ENCODE measurements at regions not wholly inside any gene's neighbourhood (a gene's known extent, or its start where the extent isn't known, plus 50 kb on each side); places are given as distances from the start of the nearest gene placed in this dataset.

GRCh38 chr10:125534515-125534914, 148.4 kb downstream of the TEX36 start:
- CTCF ChIA-PET = no interaction called here
- Mint-ChIP-seq H3K9me3 (no peaks in the 10 kb centered on the region), H3K4me3 (no peak overlapping the region), H3K27me3 (peaks cover 3% of the 10 kb centered on the region), H3K36me3 (ENCODE audit: low read depth) (no peaks in the 10 kb centered on the region), H3K27ac (no peak overlapping the region), H3K4me1 (no peaks in the 10 kb centered on the region)
- intact Hi-C loops (cut with micrococcal nuclease) = no loop called here
- POLR2A ChIA-PET = no interaction called here
- no peak for TF ChIP-seq CTCF (IDR thresholded peaks at IDR 0.05)
- no peak for ATAC-seq (ENCODE audit: low read depth)
- no peak for DNase-seq

GRCh38 chr10:125533866-125534265, 149.1 kb downstream of the TEX36 start:
- intact Hi-C loops (cut with micrococcal nuclease) = no loop called here
- no peak for ATAC-seq (ENCODE audit: low read depth)

GRCh38 chr10:125531465-125531864, 151.5 kb downstream of the TEX36 start:
- Mint-ChIP-seq H3K27me3 (peaks cover 6% of the 10 kb centered on the region), H3K27ac (no peak overlapping the region), H3K9me3 (no peaks in the 10 kb centered on the region), H3K4me1 (no peaks in the 10 kb centered on the region), H3K36me3 (ENCODE audit: low read depth) (no peaks in the 10 kb centered on the region), H3K4me3 (no peak overlapping the region)
- ChIA-PET POLR2A (no interaction called here), CTCF (no interaction called here)
- ATAC-seq (ENCODE audit: low read depth) (no peak), DNase-seq (no peak)
- intact Hi-C loops (cut with micrococcal nuclease) = no loop called here
- no peak for TF ChIP-seq CTCF (IDR thresholded peaks at IDR 0.05)

More at GRCh38 chr10:125533866-125534265, 149.1 kb downstream of the TEX36 start:
- Mint-ChIP-seq H3K9me3 (no peaks in the 10 kb centered on the region), H3K4me3 (no peak overlapping the region), H3K27me3 (peaks cover 3% of the 10 kb centered on the region), H3K36me3 (ENCODE audit: low read depth) (no peaks in the 10 kb centered on the region), H3K27ac (no peak overlapping the region), H3K4me1 (no peaks in the 10 kb centered on the region)
- ChIA-PET POLR2A (no interaction called here), CTCF (interaction anchor here (1.1 kb wide), 1 partner anchor 39 kb away, joined by 3 read pairs; no protein-coding TSS in a partner anchor)
- no peak for TF ChIP-seq CTCF (IDR thresholded peaks at IDR 0.05)
- no peak for DNase-seq

GRCh38 chr10:125523347-125523746, 159.6 kb downstream of the TEX36 start:
- no peak overlapping the region for H3K27ac Mint-ChIP-seq
- no peaks in the 10 kb centered on the region for H3K9me3 Mint-ChIP-seq
- CTCF ChIA-PET = no interaction called here
- no peak for TF ChIP-seq CTCF (IDR thresholded peaks at IDR 0.05)
- intact Hi-C loops (cut with micrococcal nuclease) = no loop called here
- H3K27me3 Mint-ChIP-seq = peaks cover 2% of the 10 kb centered on the region
- POLR2A ChIA-PET = no interaction called here
- DNase-seq (no peak), ATAC-seq (ENCODE audit: low read depth) (no peak)
- no peak overlapping the region for H3K4me3 Mint-ChIP-seq
- H3K36me3 Mint-ChIP-seq (ENCODE audit: low read depth) = no peaks in the 10 kb centered on the region
- H3K4me1 Mint-ChIP-seq = no peaks in the 10 kb centered on the region

GRCh38 chr10:125521721-125522680, 161.0 kb downstream of the TEX36 start:
- H3K27me3 Mint-ChIP-seq = no peaks in the 10 kb centered on the region
- ATAC-seq (ENCODE audit: low read depth) = no peak

More at GRCh38 chr10:125521721-125522680, 161.0 kb downstream of the TEX36 start:
- H3K36me3 Mint-ChIP-seq (ENCODE audit: low read depth) = no peaks in the 10 kb centered on the region
- intact Hi-C loops (cut with micrococcal nuclease) = no loop called here
- H3K4me1 Mint-ChIP-seq = no peaks in the 10 kb centered on the region
- ChIA-PET CTCF (no interaction called here), POLR2A (no interaction called here)
- no peak overlapping the region for H3K27ac Mint-ChIP-seq
- no peak for DNase-seq
- H3K4me3 Mint-ChIP-seq = no peak overlapping the region
- no peak for TF ChIP-seq CTCF (IDR thresholded peaks at IDR 0.05)
- no peaks in the 10 kb centered on the region for H3K9me3 Mint-ChIP-seq
